ENCODE measurements at regions not wholly inside any gene's neighbourhood (a gene's known extent, or its start where the extent isn't known, plus 50 kb on each side); places are given as distances from the start of the nearest gene placed in this dataset.
A peak's percentile ranks its signal among the peaks of the same experiment; 100 is the strongest.

GRCh38 chr5:155068616-155069100 is 55.1 kb downstream of the KIF4B start:
- DNase-seq (ENCODE audit: low spot score): no peak

GRCh38 chr5:155069961-155070360 is 56.4 kb downstream of the KIF4B start:
- DNase-seq (ENCODE audit: low spot score): no peak

DNA sequence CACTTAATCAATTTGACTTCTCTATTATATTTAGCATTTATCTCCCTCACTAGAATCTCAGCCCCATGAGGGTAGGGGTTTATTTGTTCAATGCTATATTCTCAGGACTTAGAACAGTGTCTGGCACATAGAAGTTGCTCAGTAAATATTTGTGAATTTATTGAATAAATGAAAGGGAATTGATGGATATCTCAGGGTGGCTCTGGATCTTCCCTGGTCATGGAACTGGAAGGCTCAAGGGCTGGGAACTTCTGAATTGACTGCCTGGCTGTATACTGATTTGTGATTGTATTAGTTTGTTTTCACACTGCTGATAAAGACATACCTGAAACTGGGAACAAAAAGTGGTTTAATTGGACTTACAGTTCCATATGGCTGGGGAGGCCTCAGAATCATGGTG is 57.2 kb downstream of the KIF4B start:
- DNase-seq (ENCODE audit: low spot score): no peak

DNA sequence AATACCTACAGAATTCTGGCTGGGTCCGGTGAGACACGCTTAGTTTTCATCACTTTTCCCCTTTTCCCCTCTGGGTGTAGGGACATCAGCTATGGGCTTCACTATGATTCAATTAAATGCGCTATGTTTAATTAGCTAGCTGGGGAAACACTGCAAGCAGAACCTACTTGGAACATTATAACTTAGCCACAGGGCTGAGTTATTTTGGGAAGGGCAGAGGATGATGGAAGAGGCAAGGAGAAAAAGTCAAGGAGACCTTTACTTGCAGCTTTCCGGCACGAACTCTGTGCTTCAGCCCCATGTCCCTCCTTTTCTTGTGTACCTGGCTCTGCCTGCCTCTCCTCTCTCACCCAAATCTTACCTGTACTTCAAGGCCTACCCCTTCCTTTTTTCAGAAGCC is 62.8 kb downstream of the KIF4B start:
- DNase-seq (ENCODE audit: low spot score): no peak

DNA sequence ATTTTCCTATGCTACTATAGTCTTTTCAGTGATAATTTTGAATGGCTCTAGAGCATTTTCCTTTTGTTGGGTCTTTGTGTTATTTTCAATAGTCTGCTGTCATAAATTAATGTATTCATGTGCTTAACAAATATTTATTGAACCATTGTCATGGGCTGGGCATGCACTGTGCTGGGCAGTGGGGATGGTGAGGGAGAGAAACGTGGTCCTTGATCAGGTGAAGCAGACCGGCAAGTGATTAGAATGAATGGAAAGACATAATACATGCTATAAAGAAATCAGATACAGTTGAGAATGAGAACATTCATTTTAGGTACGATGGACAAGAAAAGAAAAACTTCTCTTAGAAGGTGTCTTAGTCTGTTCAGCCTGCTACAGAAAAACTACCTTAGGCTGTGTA is 66.1 kb downstream of the KIF4B start:
- no peak for DNase-seq (ENCODE audit: low spot score)

DNA sequence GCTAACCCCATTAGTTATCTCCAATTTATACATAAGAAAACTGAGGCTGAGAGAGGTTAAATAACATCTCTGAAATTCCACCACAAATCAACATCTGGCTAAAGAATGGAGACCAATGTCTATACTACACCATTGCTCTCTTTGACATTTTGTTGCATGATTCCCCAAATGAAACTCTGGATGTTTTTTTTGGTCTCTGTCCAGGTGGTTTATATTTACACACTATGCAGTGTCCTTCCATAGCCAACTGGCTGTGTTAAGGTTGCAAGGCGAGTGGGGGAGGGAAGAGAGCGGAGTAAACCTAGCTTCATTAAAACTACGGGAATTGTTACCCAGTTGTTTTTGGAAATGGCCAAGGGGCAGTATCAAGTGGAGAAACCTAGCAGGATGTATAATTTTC is 67.2 kb downstream of the KIF4B start:
- DNase-seq (ENCODE audit: low spot score): no peak

- DNase-seq (ENCODE audit: low spot score): no peak
Measured at GRCh38 chr5:155081618-155082017, 68.1 kb downstream of the KIF4B start.

DNA sequence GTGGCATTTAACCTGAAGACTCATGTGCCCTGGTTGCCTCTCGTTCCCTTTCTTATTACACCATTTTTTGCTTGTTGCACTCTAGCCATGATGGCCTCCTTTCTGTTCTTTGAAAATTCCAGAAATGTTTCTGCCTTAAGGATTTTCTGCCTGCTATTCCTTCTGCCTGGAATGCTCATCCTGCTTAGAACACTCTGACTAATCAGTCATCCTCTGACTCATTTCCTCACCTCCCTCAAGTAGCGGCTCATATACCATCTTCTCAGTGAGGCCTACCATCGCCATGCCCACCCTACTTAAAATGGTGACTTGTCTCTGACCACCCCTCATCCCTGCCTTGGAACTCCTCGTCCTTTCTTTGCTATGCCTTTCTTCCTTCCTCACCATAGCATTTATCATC is 68.8 kb downstream of the KIF4B start:
- DNase-seq (ENCODE audit: low spot score): peak; percentile 70

DNA sequence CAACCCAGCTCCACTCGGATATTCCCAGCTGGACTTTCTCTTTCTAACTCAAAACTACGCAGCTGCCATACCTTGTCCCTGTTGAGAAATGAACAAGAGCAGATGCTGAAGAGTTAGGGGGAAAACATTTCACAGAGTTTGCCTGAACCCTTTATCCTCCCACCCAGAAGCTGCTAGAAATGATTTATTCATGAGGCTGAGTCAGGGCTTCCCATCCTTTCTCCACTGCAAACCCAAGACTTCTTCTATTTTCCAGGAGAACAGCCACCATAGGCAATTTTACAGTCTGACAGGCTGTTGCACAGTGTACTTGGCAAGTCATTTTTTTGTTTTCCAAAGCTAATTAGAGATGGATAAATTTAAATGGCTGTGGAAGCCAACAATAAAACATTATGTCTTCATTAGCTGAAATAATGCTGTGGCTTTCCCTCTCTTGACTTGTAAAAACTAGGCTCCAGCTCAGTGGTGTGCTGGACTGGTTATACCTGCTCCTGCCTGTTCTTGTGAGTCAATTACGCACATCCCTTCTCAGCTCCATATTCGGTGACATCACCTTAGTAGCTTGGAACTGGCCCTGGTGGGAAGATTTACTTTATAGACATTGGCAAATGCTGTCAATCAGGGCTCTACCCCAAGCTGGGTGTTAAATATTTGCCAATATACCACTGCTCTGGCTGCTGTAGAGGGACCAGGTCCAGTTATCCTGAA is 71.9 kb downstream of the KIF4B start:
- DNase-seq (ENCODE audit: low spot score): no peak

GRCh38 chr5:155087036-155087435 is 73.5 kb downstream of the KIF4B start:
- DNase-seq (ENCODE audit: low spot score): peak; percentile 38

DNA sequence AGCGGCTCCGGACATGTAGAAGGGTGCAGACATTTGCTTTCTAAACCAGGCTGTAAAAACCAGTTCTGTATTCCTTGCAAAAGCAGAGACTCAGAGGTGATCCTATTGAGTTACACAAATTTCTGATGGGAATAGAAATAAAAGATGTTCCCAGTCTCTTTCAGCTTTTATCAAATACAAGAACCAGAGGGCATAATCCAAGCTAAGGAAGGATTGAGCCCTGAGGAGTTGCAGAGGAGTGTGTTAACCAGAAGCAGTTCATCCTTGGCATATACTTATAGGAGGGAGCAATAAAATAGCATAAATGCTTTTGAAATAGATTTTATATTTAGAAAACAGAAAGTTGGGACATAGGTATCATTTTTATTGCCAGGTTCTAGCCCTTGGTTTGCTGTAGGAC is 75.3 kb downstream of the KIF4B start:
- DNase-seq (ENCODE audit: low spot score): no peak

DNA sequence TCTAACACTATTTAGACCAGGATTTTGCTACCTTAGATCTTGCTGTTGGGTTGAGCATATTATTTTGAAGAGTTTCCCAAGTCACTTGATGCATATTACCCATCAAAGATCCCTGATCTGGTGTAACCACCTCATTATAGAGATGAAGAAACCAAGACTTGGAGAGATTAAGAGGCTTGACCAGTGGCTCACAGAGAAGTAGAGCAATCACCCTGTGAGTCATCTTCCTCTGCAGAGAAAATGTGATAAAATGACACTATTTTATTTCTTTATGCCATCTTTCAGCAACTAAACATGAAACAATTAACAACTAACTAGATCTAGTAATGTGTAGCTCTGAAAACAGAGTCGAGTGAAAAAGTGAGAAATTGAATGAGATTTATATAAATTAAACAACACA is 76.1 kb downstream of the KIF4B start:
- peak; percentile 43 for DNase-seq (ENCODE audit: low spot score)

DNA sequence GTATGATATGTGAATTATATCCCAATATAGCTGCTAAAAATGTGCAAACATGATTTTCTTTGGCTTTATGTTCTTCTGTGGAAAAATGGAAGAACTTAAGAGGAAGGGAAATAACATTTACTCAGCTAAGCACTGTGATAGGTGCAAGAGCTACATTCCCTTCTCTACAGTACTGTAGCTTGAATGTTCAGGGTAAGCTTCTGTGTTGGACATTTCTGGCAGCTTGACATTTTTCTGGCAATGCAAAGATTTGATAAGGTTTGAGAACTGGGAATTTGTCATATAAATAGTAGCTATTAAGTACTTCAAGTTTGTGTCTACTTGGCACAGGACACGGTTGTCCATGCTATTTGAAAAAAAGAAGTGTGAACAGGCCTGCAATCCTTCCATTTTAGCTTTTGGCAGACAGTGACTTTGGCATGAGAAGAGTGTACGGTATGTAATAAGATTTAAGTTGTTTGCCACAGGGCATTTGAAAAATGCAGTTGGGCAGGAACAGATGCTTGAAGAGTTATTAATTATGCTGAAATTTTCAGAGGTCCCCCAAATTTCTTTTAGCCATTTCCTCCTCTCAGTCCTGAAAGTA is 77.6 kb downstream of the KIF4B start:
- DNase-seq (ENCODE audit: low spot score): peak; percentile 24

GRCh38 chr5:155091768-155092717 is 78.5 kb downstream of the KIF4B start:
- DNase-seq (ENCODE audit: low spot score): no peak

DNA sequence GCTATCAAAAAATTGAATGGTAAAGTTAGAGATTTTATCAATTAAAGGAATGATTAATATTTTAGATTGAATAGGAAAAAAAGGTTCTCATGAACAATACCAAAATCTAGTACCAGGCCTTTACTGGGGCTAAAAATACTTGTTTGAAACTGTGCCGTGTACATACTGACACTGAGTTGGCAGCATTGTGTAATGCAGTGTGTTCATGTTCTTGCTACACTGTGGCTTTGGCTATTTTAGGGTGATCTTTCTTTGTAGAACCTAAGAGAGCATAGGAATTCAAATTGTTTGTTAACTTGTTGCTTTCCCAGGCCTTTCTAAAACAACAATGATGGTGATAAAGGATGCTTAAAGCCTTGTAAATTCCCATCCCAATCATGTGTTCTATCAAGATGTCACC is 80.9 kb downstream of the KIF4B start:
- DNase-seq (ENCODE audit: low spot score): no peak

- no peak for DNase-seq (ENCODE audit: low spot score)
Measured at GRCh38 chr5:155097995-155098394, 84.4 kb downstream of the KIF4B start.

- no peak for DNase-seq (ENCODE audit: low spot score)
Measured at GRCh38 chr5:155098433-155098832, 84.9 kb downstream of the KIF4B start.

- no peak for DNase-seq (ENCODE audit: low spot score)
Measured at GRCh38 chr5:155101697-155102096, 88.1 kb downstream of the KIF4B start.

DNA sequence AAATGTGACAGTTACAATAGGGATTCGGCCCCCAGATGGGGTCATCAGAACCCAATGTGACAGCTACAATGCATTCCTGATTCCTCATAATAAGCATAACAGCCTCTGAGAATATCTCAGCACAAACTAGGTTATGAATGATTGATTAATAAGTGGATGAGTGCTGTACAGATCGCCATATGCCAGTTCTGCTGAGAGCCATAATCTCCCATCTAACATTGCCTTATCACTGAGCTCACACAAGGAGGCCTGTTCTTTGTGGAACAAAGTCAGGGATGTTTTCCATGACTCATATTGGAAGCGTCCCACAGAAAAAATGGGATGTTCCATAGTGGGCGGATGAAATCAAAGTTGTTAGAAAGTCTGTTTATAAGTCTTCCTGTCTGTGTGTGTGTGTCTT is 89.6 kb downstream of the KIF4B start:
- DNase-seq (ENCODE audit: low spot score): peak; percentile 43

DNA sequence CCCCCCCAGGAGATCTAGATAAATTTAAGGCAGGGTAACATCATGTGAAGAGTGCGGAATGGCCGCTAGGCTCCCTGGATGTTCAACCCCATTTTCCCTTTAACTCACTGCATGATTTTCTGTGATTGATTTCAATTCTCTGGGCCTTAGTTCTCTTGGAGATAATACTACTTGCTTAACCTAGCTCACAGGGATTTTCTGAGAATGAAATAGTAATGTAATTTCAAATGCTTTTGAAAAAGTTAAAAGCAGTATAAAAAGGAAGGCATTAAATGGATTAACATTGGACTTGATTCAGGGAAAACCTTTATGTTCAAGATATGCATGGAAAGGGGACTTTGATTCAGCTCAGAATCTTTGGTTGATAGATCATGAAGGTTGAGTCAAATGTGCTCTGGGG is 90.9 kb downstream of the KIF4B start:
- DNase-seq (ENCODE audit: low spot score): no peak

DNA sequence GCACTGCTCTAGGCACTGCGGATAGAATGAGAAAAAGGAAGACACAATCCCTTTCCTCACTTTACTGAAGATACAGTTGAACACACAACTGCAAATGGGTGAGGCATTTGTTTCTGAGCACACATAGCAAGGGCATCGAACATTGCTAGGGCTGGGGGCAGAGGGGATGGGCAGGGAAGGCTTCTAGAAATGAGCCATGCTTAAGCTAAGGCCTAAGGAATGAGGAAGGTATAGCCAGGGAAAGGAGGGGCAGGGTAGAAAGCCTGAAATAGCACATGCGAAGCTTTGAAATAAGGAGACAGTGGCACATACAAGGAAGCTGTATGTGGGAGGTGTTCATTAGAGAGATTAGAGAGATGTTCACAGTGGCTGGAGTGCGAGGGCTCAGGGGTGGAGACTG is 92.7 kb downstream of the KIF4B start:
- DNase-seq (ENCODE audit: low spot score): no peak

- DNase-seq (ENCODE audit: low spot score): no peak
Measured at GRCh38 chr5:155113888-155114287, 100.3 kb downstream of the KIF4B start.

DNA sequence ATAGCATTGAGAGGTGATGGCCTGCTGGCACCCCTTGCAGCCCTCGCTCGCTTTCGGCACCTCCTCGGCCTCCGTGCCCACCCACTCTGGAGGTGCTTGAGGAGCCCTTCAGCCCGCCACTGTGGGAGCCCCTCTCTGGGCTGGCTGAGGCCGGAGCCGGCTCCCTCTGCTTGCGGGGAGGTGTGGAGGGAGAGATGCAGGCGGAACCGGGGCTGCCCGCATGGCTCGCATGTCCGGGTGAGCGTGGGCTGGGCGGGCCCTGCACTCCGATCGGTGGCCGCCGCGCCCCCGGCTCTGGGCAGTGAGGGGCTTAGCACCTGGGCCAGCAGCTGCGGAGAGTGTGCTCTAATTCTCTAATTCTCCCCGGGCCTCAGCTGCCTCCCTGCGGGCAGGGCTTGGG is 101.1 kb downstream of the KIF4B start:
- no peak for DNase-seq (ENCODE audit: low spot score)

Data from AG08395 (cell line).